Pancreas (tissue), 10 donors: ENCODE measurements at regions not wholly inside any gene's neighbourhood (a gene's known extent, or its start where the extent isn't known, plus 50 kb on each side); places are given as distances from the start of the nearest gene placed in this dataset.

Experiments
- ATAC-seq, 4 donors: fragments of 200-7000 bp; cut with Tn5 transposase; one replicate each; pipeline versions ENCODE4 v1.8.0 to v1.9.1; 2020; ENCODE audit warnings: mild to moderate bottlenecking in 4 of 4, moderate library complexity in 4 of 4
- DNase-seq, 6 donors: peaks; one replicate each; pipeline ENCODE4 v3.0.0-alpha.2; 2020
- FAIRE-seq: peaks from 2 replicates; lab custom pipeline; 2012; peaks lifted over from hg19 to GRCh38; lab: Jason Lieb, UNC
- H3K27ac ChIP-seq, 4 donors: fragments of 200-600 bp; sonication (generic); 1 replicate in 3 of 4; 2 replicates in 1 of 4; pipeline versions ENCODE4 v1.5.0 to v1.8.0; 2020
- H3K27me3 ChIP-seq, 4 donors: fragments of 200-600 bp; one replicate each; pipeline ENCODE4 v1.8.0; 2021
- H3K36me3 ChIP-seq, 3 donors: fragments of 200-600 bp; sonication (generic) in 1 of 3; one replicate each; pipeline versions ENCODE4 v1.5.0 to v1.8.0; 2020 to 2021
- H3K4me1 ChIP-seq, 3 donors: fragments of 200-600 bp; one replicate each; pipeline ENCODE4 v1.8.0; 2021
- H3K4me3 ChIP-seq, 4 donors: fragments of 200-600 bp; sonication (generic) in 2 of 4; one replicate each; pipeline versions ENCODE4 v1.5.0 to v1.8.0; 2020 to 2021
- H3K9me3 ChIP-seq, 4 donors: fragments of 200-600 bp; one replicate each; pipeline ENCODE4 v1.8.0; 2021
- CTCF ChIP-seq, 4 donors: fragments of 200-600 bp; sonication (generic) in 3 of 4; IDR thresholded peaks; one replicate each; pipeline versions ENCODE4 v1.5.0 to v1.8.0; 2021; ENCODE audit warnings: antibody characterized with exemption in 4 of 4
- WGBS, 2 donors: extraction: QIAGEN DNeasy Blood & Tissue Kit; methylation state at CpG; one replicate each; pipeline ENCODE4 v1.1.7; 2013; 5-methylcytosine and 5-hydroxymethylcytosine counted together
- intact Hi-C, 3 donors: fragments of 100-400 bp; cut with DNase I; formaldehyde crosslinking; loops; one replicate each; pipeline versions ENCODE4 v1.11.1 to v1.14.2; 2022
- donor health status: healthy with polysubstance abuse.
- donor health status: DM: no; HTN: no; CAD: no; lungs with moderate emphysema.
- donor health status: DM: no; HTN: no; CAD: no.
- donor health status: control.
- donor health status: control.
- donor health status: Bipolar disorder and iron deficiency.
- donor health status: DM: yes; HTN: yes; CAD: no.
- donor health status: DM: no; HTN: no; CAD: no.
- donor health status: DM: no; HTN: no; CAD: no.
- donor health status: DM: yes; HTN: yes; CAD: no.

DNA sequence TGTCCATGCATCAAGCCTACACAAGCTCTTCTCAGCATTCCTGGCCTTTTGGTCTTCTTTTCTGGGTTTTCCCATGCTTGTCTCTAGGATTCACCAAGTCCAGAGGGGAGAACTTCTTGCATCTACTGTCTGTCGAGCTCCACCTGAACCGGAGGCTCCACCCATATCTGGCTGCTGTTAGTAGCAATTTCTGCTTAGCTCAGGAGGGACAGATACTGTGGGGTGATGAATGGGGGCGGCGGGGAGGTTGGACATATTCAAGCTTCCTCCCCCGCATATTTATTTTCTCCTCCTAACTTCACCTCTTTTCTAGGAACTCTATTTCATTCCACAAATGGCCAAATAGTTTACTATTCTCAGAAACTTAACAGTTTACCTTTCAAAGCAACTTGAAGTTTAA, 163.5 kb downstream of the PTH2R start:
- intact Hi-C loops = no loop called here
- TF ChIP-seq CTCF (IDR thresholded peaks at IDR 0.05) = no peak
- no peak for FAIRE-seq
- Histone ChIP-seq H3K4me1 (no peaks in the 10 kb centered on the region), H3K27ac (no peak overlapping the region), H3K9me3 (no peaks in the 10 kb centered on the region), H3K4me3 (no peak overlapping the region), H3K27me3 (no peaks in the 10 kb centered on the region), H3K36me3 (no peaks in the 10 kb centered on the region)
- 63 to 73% methylated on average over 5 of the region's 5 CpGs for WGBS, 2 donors
- ATAC-seq = no peak
- no peak for DNase-seq

GRCh38 chr2:208570851-208571763, 164.5 kb downstream of the PTH2R start:
- no peak overlapping the region for H3K4me3 ChIP-seq
- FAIRE-seq (no peak), DNase-seq (no peak), ATAC-seq (no peak)
- WGBS, 2 donors = 45 to 55% methylated on average over 17 of the region's 17 CpGs
- H3K9me3 ChIP-seq = no peaks in the 10 kb centered on the region
- no peak overlapping the region for H3K27ac ChIP-seq
- no peaks in the 10 kb centered on the region for H3K4me1 ChIP-seq
- TF ChIP-seq CTCF (IDR thresholded peaks at IDR 0.05) = no peak
- H3K27me3 ChIP-seq = no peaks in the 10 kb centered on the region
- H3K36me3 ChIP-seq = no peaks in the 10 kb centered on the region
- intact Hi-C loops = no loop called here

- no peak overlapping the region for H3K27ac ChIP-seq
- TF ChIP-seq CTCF (IDR thresholded peaks at IDR 0.05) = no peak
- DNase-seq (no peak), FAIRE-seq (no peak), ATAC-seq (no peak)
- H3K4me3 ChIP-seq = no peak overlapping the region
- H3K9me3 ChIP-seq = no peaks in the 10 kb centered on the region
- no peaks in the 10 kb centered on the region for H3K4me1 ChIP-seq
- intact Hi-C loops = no loop called here
- no peaks in the 10 kb centered on the region for H3K27me3 ChIP-seq
- no peaks in the 10 kb centered on the region for H3K36me3 ChIP-seq
Measured at GRCh38 chr2:208571764-208572131, 165.2 kb downstream of the PTH2R start.

GRCh38 chr2:208573569-208573968, 167.0 kb downstream of the PTH2R start:
- Histone ChIP-seq H3K4me1 (no peaks in the 10 kb centered on the region), H3K27ac (no peak overlapping the region), H3K27me3 (no peaks in the 10 kb centered on the region), H3K4me3 (no peak overlapping the region), H3K9me3 (no peaks in the 10 kb centered on the region), H3K36me3 (no peaks in the 10 kb centered on the region)
- ATAC-seq (no peak), FAIRE-seq (no peak), DNase-seq (no peak)
- no peak for TF ChIP-seq CTCF (IDR thresholded peaks at IDR 0.05)
- intact Hi-C loops = no loop called here
- 69 to 75% methylated on average over 1 of the region's 1 CpG for WGBS, 2 donors

- no peaks in the 10 kb centered on the region for H3K4me1 ChIP-seq
- no peaks in the 10 kb centered on the region for H3K36me3 ChIP-seq
- H3K4me3 ChIP-seq = no peak overlapping the region
- no peak for DNase-seq
- TF ChIP-seq CTCF (IDR thresholded peaks at IDR 0.05) = no peak
- H3K27ac ChIP-seq = no peak overlapping the region
- ATAC-seq = no peak
- no peaks in the 10 kb centered on the region for H3K27me3 ChIP-seq
- FAIRE-seq = no peak
- no peaks in the 10 kb centered on the region for H3K9me3 ChIP-seq
- intact Hi-C loops = no loop called here
- WGBS, 2 donors = 58 to 73% methylated on average over 1 of the region's 1 CpG
Measured at GRCh38 chr2:208579678-208580077, 173.1 kb downstream of the PTH2R start.
